ENCODE measurements at regions not wholly inside any gene's neighbourhood (a gene's known extent, or its start where the extent isn't known, plus 50 kb on each side); places are given as distances from the start of the nearest gene placed in this dataset.

GRCh38 chr5:6181147-6181729, 197.1 kb downstream of the MED10 start:
- no peak for TF ChIP-seq CTCF (IDR thresholded peaks at IDR 0.05)
- no peak for TF ChIP-seq POLR2A (IDR thresholded peaks at IDR 0.05)

All from Peyer's patch (tissue), 4 donors.